ENCODE measurements at regions not wholly inside any gene's neighbourhood (a gene's known extent, or its start where the extent isn't known, plus 50 kb on each side); places are given as distances from the start of the nearest gene placed in this dataset.

DNA sequence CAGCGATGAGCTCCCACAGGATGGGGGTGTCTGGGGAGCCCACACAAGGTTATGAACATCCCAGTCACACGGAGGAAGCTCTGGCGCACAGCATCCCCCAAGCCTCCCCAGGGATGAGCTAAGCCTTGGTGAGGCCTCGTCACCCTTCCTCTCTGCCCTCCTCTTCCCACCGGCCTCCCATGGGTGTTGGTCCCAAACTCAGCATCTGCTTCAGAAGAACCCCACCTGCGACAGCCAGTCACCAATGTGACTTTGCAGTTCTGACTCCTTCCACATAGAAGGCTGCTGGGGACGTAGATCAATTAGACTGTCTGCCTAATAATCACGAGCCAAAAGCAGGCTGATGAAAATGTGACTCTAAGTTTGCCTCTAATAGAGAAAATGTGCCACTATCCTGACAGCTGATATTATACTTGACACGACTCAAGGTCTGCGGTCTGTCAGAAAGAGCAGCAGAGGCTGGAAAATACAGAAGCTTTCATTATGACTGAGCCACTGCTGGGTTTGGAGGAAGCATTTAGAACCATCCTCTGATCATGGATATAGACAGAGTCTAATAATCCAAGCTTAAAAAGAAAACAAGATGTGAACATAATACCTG is 116.0 kb upstream of the PFKP start:
- no peak for DNase-seq (ENCODE audit: low read depth in 2 of 2, low spot score in 1 of 2)

DNA sequence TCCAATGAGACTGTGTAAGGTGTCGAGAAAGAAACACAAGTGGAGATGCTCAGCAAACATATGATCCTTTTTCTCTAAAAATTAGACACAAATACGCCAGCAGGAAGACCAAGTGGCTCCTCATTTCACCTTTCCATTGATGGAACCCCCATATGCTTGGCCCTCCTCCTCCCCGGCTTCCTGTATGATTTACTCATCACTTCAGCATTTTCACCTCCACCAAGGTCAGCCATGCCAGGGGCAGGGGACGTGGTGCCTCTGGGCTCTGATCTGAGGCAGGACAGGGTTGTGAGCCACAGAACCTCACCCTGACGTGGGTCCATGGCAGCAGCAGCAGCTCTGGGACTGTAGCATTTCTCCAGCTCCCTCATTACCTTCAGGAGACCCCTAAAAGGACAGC is 116.8 kb upstream of the PFKP start:
- DNase-seq (ENCODE audit: low read depth in 2 of 2, low spot score in 1 of 2): no peak

DNA sequence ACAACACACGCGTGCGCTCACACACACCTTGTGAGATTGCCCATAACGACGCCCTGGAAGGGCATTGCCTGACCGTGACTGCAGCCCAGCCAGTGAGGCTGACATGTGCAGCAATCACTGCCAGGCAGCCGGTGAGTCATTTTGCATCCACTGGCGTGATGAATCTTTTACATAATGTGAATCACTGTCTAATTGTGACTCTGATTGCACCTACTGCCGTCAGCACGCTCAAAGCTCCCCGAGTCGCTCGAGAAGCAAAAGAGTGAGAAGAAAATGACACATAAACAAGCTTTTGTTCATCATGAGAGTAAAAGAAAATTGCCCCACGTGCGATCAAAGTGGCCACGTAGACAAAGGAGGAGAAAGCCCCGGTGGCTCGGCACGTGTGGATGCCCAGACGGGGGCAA is 117.4 kb upstream of the PFKP start:
- no peak for DNase-seq (ENCODE audit: low read depth in 2 of 2, low spot score in 1 of 2)

DNA sequence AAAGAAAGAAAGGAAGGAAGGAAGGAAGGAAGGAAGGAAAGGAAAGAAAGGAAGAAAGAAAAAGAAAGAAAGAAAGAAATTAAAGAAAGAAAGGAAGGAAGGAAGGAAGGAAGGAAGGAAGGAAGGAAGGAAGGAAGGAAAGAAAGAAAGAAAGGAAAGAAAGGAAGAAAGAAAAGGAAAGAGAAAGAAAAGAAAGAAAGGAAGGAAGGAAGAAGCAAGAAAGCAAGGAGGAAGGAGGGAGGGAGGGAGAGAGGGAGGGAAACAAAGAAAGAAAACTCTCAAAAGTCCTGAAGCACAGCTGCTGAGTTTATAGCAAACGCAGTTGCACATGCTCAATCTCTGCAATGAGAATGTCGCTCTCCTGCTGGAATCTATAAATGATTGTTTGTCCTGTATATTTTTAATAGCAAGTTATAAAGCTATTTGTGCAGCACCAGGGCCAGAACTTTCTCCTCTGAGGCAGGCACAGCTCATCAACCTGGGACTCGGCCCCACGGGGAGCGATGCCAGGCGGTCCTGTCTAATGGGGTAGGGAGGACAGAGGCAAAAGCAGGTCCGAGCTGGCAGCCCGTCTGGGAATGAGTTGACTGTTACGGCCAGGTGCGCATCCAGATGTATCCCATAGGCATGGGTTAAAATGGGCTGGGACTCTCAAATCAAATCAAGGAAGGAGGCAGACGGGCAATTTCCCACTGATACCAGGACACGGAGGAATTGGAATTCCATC is 118.0 kb upstream of the PFKP start:
- DNase-seq (ENCODE audit: low read depth in 2 of 2, low spot score in 1 of 2): no peak

DNA sequence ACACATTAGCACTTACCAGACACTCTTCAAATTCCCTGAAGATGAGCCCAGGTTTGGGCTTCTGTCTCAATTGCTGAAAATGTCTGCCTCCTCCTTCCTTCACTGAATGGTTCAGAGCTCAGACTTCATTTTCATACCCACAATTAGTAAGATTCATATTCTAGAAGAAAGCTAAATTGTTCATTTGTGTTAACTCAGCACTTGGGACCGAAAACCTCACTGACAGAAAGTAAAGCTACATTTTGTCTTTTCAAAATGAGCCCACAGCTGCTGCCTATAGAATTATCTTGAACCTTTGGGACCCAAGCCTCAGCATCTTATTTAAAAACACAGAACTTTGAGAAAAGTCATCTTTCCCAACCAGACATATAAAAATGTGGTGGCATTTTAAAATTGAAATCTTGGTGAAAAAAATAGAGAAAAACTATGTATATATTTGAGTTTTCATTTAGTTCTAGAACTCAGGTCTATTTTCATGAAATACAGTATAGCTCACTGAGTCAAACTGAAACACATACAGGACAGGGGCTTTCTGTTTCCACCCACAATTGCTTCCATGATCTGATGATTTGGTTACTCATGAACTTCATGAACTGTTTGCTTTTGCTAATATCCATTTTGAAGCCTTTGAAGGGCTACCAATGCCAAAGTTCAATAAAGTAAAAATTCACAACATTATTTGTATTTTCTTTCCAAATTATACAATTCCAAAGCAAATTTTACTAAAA is 119.1 kb upstream of the PFKP start:
- DNase-seq (ENCODE audit: low read depth in 2 of 2, low spot score in 1 of 2): no peak

DNA sequence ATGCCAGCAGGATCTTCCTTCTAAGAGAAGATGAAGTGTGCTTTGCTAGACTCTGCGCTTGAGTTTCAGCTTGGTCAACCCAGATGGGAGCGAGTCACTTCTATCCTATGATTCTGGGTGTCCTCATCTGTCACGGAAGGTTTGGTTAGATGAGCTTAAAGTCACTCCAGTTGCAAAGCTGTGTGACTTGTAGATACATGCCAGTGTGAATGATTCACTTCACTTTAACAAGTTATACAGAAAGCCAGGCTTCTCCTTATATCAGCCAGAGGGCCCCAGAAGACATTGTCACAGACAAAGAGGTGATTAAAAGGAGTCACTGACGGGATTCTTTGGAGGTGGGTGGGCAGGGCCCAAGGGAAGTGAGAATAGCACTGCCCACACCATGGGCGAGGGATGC is 122.6 kb upstream of the PFKP start:
- no peak for DNase-seq (ENCODE audit: low read depth in 2 of 2, low spot score in 1 of 2)

DNA sequence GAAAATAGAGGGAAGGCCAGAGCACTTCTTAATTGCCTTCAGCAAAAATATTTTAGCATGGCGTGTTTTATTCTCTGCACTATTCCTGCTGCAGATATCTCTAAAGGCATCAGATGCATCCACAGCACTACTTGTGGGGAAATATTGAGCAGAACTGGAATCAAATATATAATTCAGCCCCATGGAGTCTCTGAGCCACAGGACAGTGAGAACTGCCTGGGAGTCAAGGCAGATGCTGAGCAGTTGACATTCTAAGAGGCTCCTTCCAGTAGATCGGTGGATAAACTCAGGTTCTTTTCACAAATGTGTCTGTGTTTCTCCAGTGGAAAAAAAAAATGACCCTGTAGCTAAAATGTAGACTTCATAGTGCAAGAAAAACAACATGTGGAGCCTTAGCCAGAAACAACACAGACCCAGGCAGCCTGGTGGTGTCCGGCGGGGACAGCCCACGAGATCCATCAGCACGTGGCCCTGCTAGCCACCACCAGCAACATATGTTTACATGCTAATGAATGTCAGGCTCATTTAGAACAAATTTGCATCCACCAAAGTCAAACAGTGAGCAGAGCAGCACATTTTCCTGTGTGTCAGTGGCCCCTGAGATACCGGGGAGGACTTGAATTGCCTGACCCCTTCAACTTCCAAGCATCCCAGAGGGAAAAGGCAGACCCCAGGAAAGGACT is 123.3 kb upstream of the PFKP start:
- DNase-seq (ENCODE audit: low read depth in 2 of 2, low spot score in 1 of 2): no peak

DNA sequence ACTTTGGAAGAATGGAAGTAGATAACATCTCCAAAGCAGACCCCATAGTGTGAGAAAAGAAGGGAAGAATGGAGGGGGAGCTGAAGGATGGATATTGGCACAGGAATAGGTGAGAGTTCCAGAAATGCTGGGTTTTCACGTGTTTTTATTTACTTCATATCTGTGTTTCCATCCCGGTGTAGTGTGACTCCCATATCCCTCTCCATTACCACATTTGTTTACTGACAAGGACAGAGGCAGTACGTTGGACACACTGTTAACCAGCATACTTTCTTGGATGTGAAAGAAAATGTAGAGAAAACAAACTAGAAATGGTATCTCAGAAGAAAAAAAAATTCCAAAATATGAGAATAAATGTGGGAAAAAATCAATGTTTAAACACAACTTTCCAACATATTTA is 124.4 kb upstream of the PFKP start:
- no peak for DNase-seq (ENCODE audit: low read depth in 2 of 2, low spot score in 1 of 2)

DNA sequence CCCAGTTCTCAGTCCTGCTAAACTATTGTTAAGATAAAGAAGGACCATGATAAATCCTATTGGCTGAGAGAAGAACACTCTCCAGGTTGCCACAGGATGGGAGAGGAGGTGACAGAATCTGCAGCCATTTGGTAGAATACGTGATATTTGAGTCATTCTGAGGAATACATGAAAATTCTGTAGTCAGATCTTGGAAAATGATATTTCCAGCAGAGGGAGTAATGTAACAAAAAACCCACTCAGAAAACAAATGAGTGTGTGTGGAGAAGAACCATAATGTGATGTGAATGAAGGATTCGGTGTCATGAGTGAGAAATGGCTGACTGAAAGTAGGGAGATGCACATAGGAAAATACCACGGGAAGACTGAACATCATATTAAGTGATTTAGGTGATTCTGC is 128.5 kb upstream of the PFKP start:
- no peak for DNase-seq (ENCODE audit: low read depth in 2 of 2, low spot score in 1 of 2)

DNA sequence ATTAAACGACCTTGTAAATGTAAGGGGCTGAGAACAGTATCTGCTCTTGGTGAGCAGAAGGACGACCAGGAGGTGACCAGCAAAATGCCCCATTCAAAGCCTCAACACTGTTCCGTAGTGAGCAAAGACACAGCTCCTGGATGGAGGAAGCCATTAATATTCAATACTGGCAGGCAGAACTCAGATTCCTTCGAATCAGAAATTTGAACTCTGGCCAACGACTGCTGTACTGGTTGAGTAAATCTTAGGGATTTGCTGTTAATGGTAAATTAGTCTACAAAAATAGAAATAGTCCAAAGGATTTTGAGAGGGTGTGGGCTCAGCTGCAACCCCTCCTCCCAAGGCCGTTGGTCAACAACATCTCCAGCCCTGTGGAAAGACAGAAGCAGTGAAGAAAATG is 130.5 kb upstream of the PFKP start:
- DNase-seq (ENCODE audit: low read depth in 2 of 2, low spot score in 1 of 2): no peak

DNA sequence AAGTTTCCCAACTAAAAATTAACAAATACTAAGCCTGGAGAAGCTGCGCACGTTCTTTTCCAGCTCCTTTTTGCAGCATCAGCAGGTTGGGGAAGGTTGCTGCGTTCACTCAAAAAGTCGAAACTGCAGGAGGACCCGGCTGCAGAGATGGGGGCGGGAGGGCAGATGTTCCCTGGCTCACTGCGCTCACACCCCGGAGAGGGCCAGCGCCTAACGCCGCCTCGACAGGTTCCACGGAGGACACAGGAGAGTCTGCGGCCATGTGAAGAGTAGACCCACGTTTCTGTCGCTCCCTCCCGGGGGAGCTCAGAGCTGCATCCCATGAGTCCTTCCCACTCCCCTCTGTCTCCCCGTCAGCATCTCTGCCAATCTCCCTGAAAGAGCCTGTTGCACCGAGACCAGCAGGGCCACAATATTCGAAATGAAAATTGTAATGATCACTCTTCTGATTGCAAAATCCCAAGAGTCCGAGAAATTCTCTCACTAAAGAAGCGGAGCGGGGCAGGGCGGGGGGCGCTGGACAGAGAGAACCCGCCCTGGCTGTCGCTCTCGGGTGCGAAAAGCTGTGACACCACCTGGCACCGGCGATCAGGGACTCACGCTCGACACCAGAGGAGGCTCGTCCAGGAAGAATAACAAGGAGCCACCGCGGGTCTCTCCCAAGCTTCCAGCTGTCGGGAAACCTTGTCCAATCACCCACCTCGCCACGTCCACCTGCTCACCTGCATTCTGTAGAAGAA is 131.5 kb upstream of the PFKP start:
- DNase-seq (ENCODE audit: low read depth in 2 of 2, low spot score in 1 of 2): no peak

DNA sequence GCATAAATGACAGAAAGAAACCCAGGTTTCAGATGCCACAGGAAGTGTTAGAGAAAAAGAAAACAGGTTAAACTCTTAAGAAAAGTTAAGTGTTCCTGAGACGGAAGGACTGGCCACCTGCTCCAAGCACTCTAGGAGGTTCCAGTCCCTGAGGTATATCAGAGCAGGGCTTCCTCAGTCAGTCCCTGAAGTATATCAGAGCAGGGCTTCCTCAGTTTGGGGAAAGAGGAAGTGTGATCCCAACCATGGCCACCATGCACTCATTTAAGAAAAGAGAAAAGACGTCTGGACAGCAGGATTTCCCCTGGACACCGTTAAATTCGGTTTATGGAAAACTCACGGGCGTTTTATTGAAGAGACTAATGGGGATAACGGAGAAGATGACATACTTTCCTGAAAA is 133.4 kb upstream of the PFKP start:
- no peak for DNase-seq (ENCODE audit: low read depth in 2 of 2, low spot score in 1 of 2)

DNA sequence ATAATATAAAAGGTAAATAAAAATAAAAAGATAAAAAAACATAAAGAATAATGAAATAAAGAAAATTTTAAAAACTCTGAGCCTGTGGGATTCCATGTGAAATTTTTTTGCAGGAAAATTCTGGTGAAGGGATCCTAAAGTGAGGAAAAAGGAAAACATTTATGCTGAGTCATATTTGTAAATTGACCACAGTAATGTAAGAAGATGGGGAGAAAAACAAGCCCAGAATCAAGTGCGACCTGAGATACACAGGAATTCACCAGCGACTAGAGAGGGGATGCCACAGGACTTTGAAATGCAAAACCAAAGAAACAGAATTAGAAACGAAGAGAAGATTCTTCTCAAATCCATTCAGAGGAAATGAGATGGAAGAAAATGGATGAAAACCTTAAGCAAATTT is 133.8 kb upstream of the PFKP start:
- no peak for DNase-seq (ENCODE audit: low read depth in 2 of 2, low spot score in 1 of 2)

DNA sequence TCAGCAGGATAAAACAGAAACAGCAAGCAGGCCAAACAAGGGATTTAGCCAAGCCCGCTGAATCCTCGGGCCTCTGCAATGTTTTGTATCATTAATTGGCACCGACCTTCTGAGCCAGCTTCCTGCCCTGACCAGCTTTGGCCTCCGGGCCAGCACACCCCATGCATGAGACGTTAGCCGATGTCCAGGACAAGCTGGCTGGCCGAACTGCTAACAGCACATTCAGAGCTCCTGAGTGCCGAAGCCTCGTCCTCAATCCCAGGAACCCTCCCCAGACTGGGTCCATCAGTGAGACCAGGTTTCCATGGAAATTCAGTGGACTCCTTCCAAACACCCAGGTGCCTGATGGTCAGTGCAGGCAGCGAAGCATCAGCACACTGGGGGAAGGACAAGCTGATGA is 134.3 kb upstream of the PFKP start:
- DNase-seq (ENCODE audit: low read depth in 2 of 2, low spot score in 1 of 2): no peak

DNA sequence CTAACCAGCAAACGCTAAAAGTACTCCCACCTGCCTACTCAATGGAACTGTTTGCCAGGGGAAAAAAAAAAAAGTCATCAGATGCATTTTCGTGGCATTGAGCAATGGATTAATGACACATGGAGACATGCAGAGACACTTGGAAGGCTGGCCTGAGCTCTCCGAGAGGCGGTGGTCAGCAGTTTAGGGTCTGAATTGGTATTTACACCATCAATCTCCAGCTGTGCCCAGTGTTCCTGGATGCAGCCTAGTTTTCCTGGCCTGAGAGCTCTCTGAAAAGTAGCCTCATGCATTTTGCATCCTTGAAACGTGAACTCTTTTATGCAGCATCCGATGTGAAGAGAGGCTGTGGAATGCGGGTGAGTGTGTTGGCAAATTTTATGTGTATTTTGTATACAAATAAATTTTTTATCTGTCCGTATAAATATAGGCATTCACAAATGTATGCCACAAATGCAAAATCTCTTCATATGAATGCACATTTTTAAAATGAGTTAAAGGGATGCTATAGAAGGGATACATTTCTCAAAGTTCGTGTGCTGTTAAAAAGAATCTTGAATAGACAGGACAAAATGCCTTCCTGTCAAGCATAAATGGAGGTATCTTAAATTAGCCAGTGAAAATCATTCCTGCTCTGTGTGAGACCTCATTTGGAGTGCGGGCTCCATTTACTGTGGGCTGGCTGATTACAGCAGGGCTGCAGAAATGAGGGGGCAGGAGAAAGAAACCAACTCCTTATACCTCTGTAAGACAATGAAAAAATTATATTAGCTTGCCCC is 137.7 kb upstream of the PFKP start:
- no peak for DNase-seq (ENCODE audit: low read depth in 2 of 2, low spot score in 1 of 2)

DNA sequence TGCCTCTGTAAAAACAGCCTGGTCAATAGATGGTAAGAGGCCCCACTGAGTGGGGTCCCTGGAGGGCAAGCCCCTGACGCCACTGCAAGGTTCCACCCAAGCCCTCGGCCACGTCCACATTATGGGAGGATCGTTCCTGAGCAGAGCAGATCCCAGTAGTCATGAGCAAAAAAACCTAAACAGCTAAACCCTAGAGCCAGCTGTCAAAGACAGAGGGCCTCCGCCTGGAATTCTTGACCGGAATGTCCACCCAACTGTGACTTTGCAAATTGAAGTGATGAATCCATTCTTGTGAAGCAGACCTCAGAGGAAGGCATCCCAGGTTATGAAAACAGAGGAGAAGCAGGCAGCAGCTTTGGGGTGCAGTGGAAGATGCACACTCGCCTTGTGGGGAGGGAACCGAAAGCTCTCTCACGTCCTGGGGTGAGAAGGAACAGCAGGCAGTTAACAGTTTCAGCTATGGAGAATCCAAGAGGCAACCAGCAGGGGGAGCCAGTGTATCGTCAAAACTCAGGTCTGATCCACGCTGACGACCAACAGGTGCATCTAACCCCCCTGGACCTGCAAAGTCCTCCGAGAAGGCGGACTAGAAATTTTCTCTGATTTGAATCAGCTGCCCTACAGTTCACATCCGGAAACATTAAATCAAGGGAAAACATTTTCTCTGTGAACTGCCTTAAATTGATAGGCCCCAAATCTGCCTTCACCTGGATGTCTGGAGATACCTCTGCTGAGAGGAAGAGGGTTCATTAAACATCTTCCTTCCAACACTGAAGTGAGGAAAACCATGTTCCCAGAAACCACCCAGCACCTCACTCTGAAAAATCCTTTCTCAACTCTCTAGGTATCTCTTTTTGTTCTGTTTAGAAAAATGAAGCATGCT is 139.1 kb upstream of the PFKP start:
- DNase-seq (ENCODE audit: low read depth in 2 of 2, low spot score in 1 of 2): peak; percentile 10 to 11

DNA sequence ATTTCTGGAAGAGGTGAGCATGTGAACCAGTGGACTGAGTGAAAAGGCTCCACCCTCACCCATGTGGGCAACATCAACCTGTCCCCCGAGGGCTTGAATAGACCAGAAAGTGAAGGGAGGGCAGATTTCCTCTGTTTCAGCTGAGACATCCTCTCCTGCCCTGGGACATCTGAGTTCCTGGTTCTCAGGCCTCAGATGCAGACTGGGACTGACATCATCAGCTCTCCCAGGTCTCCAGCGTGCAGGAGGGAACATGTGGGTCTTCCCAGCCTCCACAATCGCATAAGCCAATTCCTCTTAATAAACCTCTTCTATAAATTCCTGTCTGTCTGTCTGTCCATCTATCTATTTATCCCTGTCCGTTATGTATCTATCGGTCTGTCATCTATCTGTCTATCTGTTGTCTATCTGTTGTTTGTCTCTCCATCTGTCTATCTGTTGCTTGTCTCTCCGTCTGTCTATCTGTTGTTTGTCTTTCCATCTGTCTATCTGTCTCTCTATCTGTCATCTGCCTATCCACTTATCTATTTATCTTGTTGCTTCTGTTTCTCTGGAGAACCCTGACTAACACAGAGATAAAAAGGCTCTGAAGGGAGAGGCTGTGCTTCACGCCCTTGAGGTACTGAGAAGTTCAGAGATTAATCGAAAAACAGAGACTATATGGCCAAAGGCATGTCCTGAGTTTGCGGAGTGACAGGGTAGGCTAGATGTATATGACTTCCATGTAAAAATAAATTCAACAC is 140.3 kb upstream of the PFKP start:
- DNase-seq (ENCODE audit: low read depth in 2 of 2, low spot score in 1 of 2): no peak

DNA sequence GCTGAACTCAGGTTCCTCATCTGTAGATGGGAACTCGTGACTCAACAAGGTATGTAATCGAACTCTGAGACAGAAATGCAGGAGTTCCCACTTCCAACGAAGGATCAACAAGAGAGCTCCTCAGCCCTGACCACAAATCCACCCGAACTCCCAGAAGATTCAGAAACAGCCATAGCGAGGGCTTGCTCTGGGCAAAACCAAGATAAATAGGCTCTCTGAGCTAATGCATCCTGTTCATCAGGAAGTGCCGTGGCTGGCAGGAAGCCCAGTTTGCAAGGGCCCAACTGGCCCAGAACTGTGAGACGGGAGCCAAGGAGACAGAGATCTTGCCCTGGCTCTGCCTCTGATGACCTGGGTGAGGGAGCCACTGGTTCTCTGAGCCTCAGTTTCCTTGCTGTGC is 141.7 kb upstream of the PFKP start:
- no peak for DNase-seq (ENCODE audit: low read depth in 2 of 2, low spot score in 1 of 2)

DNA sequence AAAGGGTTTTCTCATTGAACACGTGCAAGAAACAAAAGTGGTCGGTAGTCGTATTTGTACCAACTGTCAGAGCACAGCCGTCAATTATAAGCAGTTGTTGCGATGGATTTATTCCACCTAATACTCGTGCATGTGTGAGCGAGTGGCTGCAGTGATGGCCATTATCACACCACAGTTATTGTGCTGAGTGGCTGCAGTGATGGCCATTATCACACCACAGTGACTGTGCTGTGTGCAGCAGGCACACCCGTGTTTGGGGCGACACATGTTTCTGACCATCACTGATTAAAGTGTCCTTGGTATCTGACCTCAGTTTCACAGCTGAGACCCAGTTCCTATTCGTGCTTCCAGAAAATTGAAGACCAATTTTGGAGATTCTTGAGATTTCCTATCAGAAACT is 142.9 kb upstream of the PFKP start:
- no peak for DNase-seq (ENCODE audit: low read depth in 2 of 2, low spot score in 1 of 2)
